ENCODE measurements at regions not wholly inside any gene's neighbourhood (a gene's known extent, or its start where the extent isn't known, plus 50 kb on each side); places are given as distances from the start of the nearest gene placed in this dataset.

GRCh38 chr5:173667702-173668101 lies 51.3 kb upstream of the BOD1 start:
- CTCF ChIA-PET = no interaction called here
- no peak overlapping the region for H3K27ac Mint-ChIP-seq
- no peaks in the 10 kb centered on the region for H3K27me3 Mint-ChIP-seq
- H3K9me3 Mint-ChIP-seq = no peaks in the 10 kb centered on the region
- no peaks in the 10 kb centered on the region for H3K4me1 Mint-ChIP-seq
- H3K4me3 Mint-ChIP-seq = no peak overlapping the region
- POLR2A ChIA-PET = no interaction called here
- H3K36me3 Mint-ChIP-seq (ENCODE audit: low read depth) = no peaks in the 10 kb centered on the region
- DNase-seq = no peak

GRCh38 chr5:173668245-173668800 lies 51.9 kb upstream of the BOD1 start:
- no peaks in the 10 kb centered on the region for H3K27me3 Mint-ChIP-seq
- ChIA-PET CTCF (interaction anchor here (0.6 kb wide), 1 partner anchor 177 kb away, joined by 4 read pairs; no protein-coding TSS in a partner anchor), POLR2A (no interaction called here)
- no peak for DNase-seq
- no peaks in the 10 kb centered on the region for H3K36me3 Mint-ChIP-seq (ENCODE audit: low read depth)
- H3K27ac Mint-ChIP-seq = no peak overlapping the region
- H3K4me3 Mint-ChIP-seq = no peak overlapping the region
- no peaks in the 10 kb centered on the region for H3K9me3 Mint-ChIP-seq
- no peaks in the 10 kb centered on the region for H3K4me1 Mint-ChIP-seq

GRCh38 chr5:173668910-173669309 lies 52.5 kb upstream of the BOD1 start:
- ChIA-PET POLR2A (no interaction called here), CTCF (no interaction called here)
- Mint-ChIP-seq H3K9me3 (no peaks in the 10 kb centered on the region), H3K27ac (no peak overlapping the region), H3K4me1 (no peaks in the 10 kb centered on the region), H3K36me3 (ENCODE audit: low read depth) (no peaks in the 10 kb centered on the region), H3K4me3 (no peak overlapping the region), H3K27me3 (no peaks in the 10 kb centered on the region)
- no peak for DNase-seq

- Mint-ChIP-seq H3K36me3 (ENCODE audit: low read depth) (no peaks in the 10 kb centered on the region), H3K9me3 (no peaks in the 10 kb centered on the region), H3K4me3 (no peak overlapping the region), H3K4me1 (no peaks in the 10 kb centered on the region), H3K27ac (no peak overlapping the region), H3K27me3 (no peaks in the 10 kb centered on the region)
- ChIA-PET CTCF (no interaction called here), POLR2A (no interaction called here)
- DNase-seq = no peak
Observed at GRCh38 chr5:173669483-173669882, 53.0 kb upstream of the BOD1 start.

GRCh38 chr5:173670130-173670651 lies 53.7 kb upstream of the BOD1 start:
- no peaks in the 10 kb centered on the region for H3K4me1 Mint-ChIP-seq
- H3K27me3 Mint-ChIP-seq = no peaks in the 10 kb centered on the region
- no peaks in the 10 kb centered on the region for H3K36me3 Mint-ChIP-seq (ENCODE audit: low read depth)
- H3K9me3 Mint-ChIP-seq = no peaks in the 10 kb centered on the region
- H3K4me3 Mint-ChIP-seq = no peak overlapping the region
- ChIA-PET POLR2A (no interaction called here), CTCF (no interaction called here)
- no peak overlapping the region for H3K27ac Mint-ChIP-seq
- DNase-seq = no peak

- Mint-ChIP-seq H3K36me3 (ENCODE audit: low read depth) (no peaks in the 10 kb centered on the region), H3K27me3 (no peaks in the 10 kb centered on the region), H3K27ac (no peak overlapping the region), H3K9me3 (no peaks in the 10 kb centered on the region), H3K4me3 (no peak overlapping the region), H3K4me1 (no peaks in the 10 kb centered on the region)
- CTCF ChIA-PET = no interaction called here
- POLR2A ChIA-PET = no interaction called here
- DNase-seq = no peak
Observed at GRCh38 chr5:173670791-173671120, 54.3 kb upstream of the BOD1 start.

GRCh38 chr5:173671121-173671949 lies 54.9 kb upstream of the BOD1 start:
- no peak overlapping the region for H3K27ac Mint-ChIP-seq
- no peaks in the 10 kb centered on the region for H3K4me1 Mint-ChIP-seq
- no peaks in the 10 kb centered on the region for H3K27me3 Mint-ChIP-seq
- H3K9me3 Mint-ChIP-seq = no peaks in the 10 kb centered on the region
- no peak for DNase-seq
- POLR2A ChIA-PET = no interaction called here
- CTCF ChIA-PET = no interaction called here
- no peaks in the 10 kb centered on the region for H3K36me3 Mint-ChIP-seq (ENCODE audit: low read depth)
- no peak overlapping the region for H3K4me3 Mint-ChIP-seq

GRCh38 chr5:173672166-173672565 lies 55.7 kb upstream of the BOD1 start:
- Mint-ChIP-seq H3K27ac (no peak overlapping the region), H3K27me3 (no peaks in the 10 kb centered on the region), H3K4me1 (no peaks in the 10 kb centered on the region), H3K36me3 (ENCODE audit: low read depth) (no peaks in the 10 kb centered on the region), H3K4me3 (no peak overlapping the region), H3K9me3 (no peaks in the 10 kb centered on the region)
- CTCF ChIA-PET = no interaction called here
- DNase-seq = no peak
- POLR2A ChIA-PET = no interaction called here

- H3K27me3 Mint-ChIP-seq = no peaks in the 10 kb centered on the region
- POLR2A ChIA-PET = no interaction called here
- H3K9me3 Mint-ChIP-seq = no peaks in the 10 kb centered on the region
- DNase-seq = no peak
- H3K36me3 Mint-ChIP-seq (ENCODE audit: low read depth) = no peaks in the 10 kb centered on the region
- CTCF ChIA-PET = interaction anchor here (0.5 kb wide), 1 partner anchor 131 kb away, joined by 3 read pairs; no protein-coding TSS in a partner anchor
- no peak overlapping the region for H3K27ac Mint-ChIP-seq
- no peak overlapping the region for H3K4me3 Mint-ChIP-seq
- no peaks in the 10 kb centered on the region for H3K4me1 Mint-ChIP-seq
Observed at GRCh38 chr5:173672891-173673290, 56.4 kb upstream of the BOD1 start.

GRCh38 chr5:173673295-173674101 lies 57.0 kb upstream of the BOD1 start:
- no peaks in the 10 kb centered on the region for H3K4me1 Mint-ChIP-seq
- CTCF ChIA-PET = interaction anchor here (0.5 kb wide), 1 partner anchor 130 kb away, joined by 3 read pairs; no protein-coding TSS in a partner anchor

GRCh38 chr5:173675287-173675996 lies 59.0 kb upstream of the BOD1 start:
- no peaks in the 10 kb centered on the region for H3K4me1 Mint-ChIP-seq
- H3K9me3 Mint-ChIP-seq = peaks cover 6% of the 10 kb centered on the region
- no peak overlapping the region for H3K4me3 Mint-ChIP-seq
- H3K27me3 Mint-ChIP-seq = no peaks in the 10 kb centered on the region
- POLR2A ChIA-PET = no interaction called here
- no peak for DNase-seq
- H3K36me3 Mint-ChIP-seq (ENCODE audit: low read depth) = no peaks in the 10 kb centered on the region
- CTCF ChIA-PET = no interaction called here
- no peak overlapping the region for H3K27ac Mint-ChIP-seq

More at GRCh38 chr5:173673295-173674101, 57.0 kb upstream of the BOD1 start:
- DNase-seq = no peak
- no peak overlapping the region for H3K27ac Mint-ChIP-seq
- no peaks in the 10 kb centered on the region for H3K36me3 Mint-ChIP-seq (ENCODE audit: low read depth)
- POLR2A ChIA-PET = no interaction called here
- H3K9me3 Mint-ChIP-seq = no peaks in the 10 kb centered on the region
- no peak overlapping the region for H3K4me3 Mint-ChIP-seq
- no peaks in the 10 kb centered on the region for H3K27me3 Mint-ChIP-seq

GRCh38 chr5:173676375-173676774 lies 59.9 kb upstream of the BOD1 start:
- DNase-seq = no peak
- no peaks in the 10 kb centered on the region for H3K27me3 Mint-ChIP-seq
- no peaks in the 10 kb centered on the region for H3K36me3 Mint-ChIP-seq (ENCODE audit: low read depth)
- ChIA-PET POLR2A (no interaction called here), CTCF (no interaction called here)
- H3K27ac Mint-ChIP-seq = no peak overlapping the region
- no peak overlapping the region for H3K4me3 Mint-ChIP-seq
- H3K9me3 Mint-ChIP-seq = peaks cover 6% of the 10 kb centered on the region
- H3K4me1 Mint-ChIP-seq = no peaks in the 10 kb centered on the region

GRCh38 chr5:173677125-173677672 lies 60.7 kb upstream of the BOD1 start:
- peaks cover 4% of the 10 kb centered on the region for H3K4me1 Mint-ChIP-seq
- CTCF ChIA-PET = interaction anchor here (0.6 kb wide), 1 partner anchor 562 kb away, joined by 4 read pairs; no protein-coding TSS in a partner anchor
- POLR2A ChIA-PET = no interaction called here
- H3K27ac Mint-ChIP-seq = no peak overlapping the region
- no peaks in the 10 kb centered on the region for H3K27me3 Mint-ChIP-seq
- peaks cover 10% of the 10 kb centered on the region for H3K9me3 Mint-ChIP-seq
- H3K4me3 Mint-ChIP-seq = no peak overlapping the region
- no peaks in the 10 kb centered on the region for H3K36me3 Mint-ChIP-seq (ENCODE audit: low read depth)
- DNase-seq = no peak
